ENCODE measurements at regions not wholly inside any gene's neighbourhood (a gene's known extent, or its start where the extent isn't known, plus 50 kb on each side); places are given as distances from the start of the nearest gene placed in this dataset.

GRCh38 chr20:47956268-47956995 lies 171.2 kb upstream of the SULF2 start:
- TF ChIP-seq, protein P1, sequence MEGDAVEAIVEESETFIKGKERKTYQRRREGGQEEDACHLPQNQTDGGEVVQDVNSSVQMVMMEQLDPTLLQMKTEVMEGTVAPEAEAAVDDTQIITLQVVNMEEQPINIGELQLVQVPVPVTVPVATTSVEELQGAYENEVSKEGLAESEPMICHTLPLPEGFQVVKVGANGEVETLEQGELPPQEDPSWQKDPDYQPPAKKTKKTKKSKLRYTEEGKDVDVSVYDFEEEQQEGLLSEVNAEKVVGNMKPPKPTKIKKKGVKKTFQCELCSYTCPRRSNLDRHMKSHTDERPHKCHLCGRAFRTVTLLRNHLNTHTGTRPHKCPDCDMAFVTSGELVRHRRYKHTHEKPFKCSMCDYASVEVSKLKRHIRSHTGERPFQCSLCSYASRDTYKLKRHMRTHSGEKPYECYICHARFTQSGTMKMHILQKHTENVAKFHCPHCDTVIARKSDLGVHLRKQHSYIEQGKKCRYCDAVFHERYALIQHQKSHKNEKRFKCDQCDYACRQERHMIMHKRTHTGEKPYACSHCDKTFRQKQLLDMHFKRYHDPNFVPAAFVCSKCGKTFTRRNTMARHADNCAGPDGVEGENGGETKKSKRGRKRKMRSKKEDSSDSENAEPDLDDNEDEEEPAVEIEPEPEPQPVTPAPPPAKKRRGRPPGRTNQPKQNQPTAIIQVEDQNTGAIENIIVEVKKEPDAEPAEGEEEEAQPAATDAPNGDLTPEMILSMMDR (IDR thresholded peaks at IDR 0.05) = no peak

DNA sequence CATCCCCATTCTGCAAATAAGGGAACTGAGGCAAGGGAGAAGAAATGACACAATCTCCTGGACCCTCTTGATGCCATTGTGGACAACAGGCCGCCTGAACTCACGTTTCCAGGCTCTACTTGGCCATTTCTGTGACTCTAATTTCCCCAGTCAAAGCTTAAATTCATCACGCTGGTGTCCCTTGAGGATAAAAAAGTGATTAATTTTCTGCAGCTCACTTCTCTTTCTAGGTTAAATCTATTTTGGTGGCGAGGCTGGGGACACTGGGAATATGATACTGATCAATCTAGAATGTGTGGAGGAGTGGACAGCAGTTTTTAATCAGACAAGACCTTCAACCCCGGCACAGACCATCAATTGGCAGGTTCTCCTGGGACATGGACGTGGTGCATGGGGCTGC lies 168.2 kb upstream of the SULF2 start:
- TF ChIP-seq, protein P1 (IDR thresholded peaks at IDR 0.05) = no peak

DNA sequence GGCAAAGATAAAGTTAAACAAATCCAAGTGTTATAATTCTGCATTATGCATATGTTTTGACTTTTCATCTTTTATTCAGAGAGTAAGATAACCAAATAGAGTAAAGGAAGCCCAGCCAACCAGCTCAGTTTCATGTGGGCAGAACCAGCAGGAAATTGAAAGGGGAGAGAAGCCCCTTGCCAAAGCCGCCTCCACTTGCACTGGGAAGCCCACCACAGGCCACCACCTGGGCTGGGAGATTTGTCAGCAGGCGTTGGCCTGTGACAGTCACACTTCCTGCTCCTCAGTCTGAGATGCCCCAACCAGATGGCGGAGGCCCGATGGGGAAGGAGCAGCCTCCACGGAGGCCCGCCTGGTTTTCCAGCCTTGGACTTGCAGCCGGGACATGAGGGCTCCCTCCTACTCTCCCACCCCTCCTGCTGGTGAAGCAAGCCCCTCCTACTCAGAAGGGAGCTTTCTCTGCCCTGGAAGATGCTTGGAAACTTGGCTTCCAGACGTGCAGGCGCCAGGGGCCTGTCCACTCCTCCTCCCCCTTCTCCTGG lies 166.8 kb upstream of the SULF2 start:
- TF ChIP-seq, protein P1 (IDR thresholded peaks at IDR 0.05) = no peak

DNA sequence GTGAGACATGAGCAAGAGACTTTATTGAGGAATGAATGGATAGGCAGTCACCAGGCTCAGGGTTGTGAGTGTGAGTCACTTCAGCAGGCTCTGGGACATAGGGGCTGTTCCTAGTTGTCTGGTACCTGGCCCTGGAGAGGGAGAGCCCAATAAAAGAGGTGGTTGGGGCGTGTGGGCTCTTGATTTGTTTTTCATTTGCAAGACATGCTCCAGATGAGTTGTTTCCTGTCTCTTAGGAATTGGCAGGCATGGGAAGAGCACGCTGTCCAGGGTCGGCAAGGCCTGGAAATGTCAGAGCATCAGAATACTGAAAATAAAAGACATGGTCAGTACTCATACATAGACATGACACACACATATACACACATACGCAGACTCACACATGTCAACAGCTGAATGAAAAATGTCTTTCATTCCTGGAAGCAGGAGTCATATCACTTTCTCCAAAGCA lies 166.3 kb upstream of the SULF2 start:
- TF ChIP-seq, protein P1 (IDR thresholded peaks at IDR 0.05) = no peak

DNA sequence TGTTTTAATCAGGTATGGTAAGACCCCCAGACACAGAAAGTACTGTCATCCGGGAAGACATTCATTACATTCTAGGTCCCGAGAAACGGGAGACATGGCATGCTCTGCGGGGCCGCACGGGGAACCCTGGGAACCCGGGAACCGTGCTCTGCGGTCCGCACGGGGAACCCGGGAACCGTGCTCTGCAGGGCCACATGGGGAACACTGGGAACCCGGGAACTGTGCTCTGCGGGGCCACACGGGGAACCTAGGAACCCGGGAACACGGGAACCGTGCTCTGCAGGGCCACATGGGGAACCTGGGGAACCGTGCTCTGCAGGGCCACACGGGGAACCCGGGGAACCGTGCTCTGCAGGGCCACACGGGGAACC lies 165.6 kb upstream of the SULF2 start:
- TF ChIP-seq, protein P1 (IDR thresholded peaks at IDR 0.05) = no peak

DNA sequence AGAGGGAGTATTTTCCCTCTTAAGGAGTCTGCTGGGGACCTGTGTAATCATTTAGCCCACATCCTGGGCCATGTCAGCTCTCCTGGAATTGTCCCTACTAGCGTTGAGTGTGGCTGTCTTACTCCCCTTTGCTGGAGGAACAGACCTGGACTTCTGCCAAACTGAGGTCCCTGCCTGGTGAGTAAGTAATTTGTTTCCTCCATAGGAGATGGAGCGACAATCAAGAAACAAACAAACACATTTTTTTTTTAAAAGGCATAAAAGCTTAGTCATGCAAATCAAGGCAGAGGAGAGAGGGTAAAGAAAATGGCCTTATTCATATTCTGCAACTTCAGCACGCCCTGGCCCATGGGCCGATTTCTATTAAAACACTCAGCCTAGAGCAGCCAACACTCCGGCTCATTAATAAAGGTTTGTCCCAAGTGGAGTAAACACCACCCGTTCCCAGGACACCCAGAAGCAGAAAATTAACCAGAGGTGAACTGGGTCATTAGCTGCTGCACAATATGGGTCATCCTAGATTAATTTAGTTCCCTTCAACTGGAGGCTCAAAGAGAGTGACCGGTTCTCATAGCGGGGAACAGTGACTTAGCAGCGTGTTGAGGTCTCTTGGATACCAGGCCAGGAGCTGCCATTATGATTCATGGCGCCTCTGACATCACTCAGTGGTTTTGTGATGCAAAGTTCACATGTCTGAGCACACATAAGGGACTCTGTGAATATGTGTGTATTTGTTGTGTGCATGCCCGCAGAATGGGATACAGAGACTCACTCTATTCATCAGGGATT lies 165.0 kb upstream of the SULF2 start:
- TF ChIP-seq, protein P1 (IDR thresholded peaks at IDR 0.05) = no peak

DNA sequence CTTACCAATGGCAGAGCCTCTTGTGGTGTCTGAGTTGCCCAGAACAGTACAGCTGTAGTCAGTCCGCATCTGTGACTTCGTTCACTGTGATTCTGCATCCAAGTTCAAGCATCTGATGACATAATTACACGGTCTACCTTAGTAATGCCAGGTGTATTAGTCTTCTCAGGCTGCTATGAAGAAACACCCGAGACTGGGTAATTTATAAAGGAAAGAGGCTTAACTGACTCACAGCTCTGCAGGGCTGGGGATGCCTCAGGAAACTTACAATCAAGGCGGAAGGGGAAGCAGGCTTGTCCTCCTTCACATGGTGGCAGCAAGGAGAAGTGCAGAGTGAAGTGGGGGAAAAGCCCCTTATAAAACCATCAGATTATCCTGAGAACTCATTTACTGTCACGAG lies 163.9 kb upstream of the SULF2 start:
- TF ChIP-seq, protein P1 (IDR thresholded peaks at IDR 0.05) = no peak
